OCI-LY3 (cell line): ENCODE measurements at regions not wholly inside any gene's neighbourhood (a gene's known extent, or its start where the extent isn't known, plus 50 kb on each side); places are given as distances from the start of the nearest gene placed in this dataset.

Source experiments
- H2AFZ ChIP-seq: fragments of 200-600, 300-600 bp; shearing (Covaris generic); 2 replicates; pipeline ENCODE4 v1.6.0; 2014; ENCODE audit warnings: antibody characterized with exemption, low read depth, low read length
- H3K27ac ChIP-seq: fragments of 200-600, 300-600 bp; sonication (generic); 2 replicates; pipeline ENCODE4 v1.5.1; 2014; ENCODE audit warnings: mild to moderate bottlenecking, low read length, moderate library complexity, mixed read lengths
- H3K27me3 ChIP-seq: fragments of 200-600, 300-600 bp; sonication (generic); 2 replicates; pipeline ENCODE4 v1.6.1; 2014; ENCODE audit warnings: low read depth, low read length, mixed read lengths
- H3K36me3 ChIP-seq: fragments of 200-600, 300-600 bp; sonication (generic); replicated peaks from 2 replicates; pipeline ENCODE3; 2014; ENCODE audit warnings: low read depth, low read length, mixed read lengths
- H3K4me1 ChIP-seq: fragments of 300-600, 200-600 bp; sonication (generic); 2 replicates; pipeline ENCODE4 v1.6.1; 2014; ENCODE audit warnings: low read length, mixed read lengths
- H3K4me2 ChIP-seq: fragments of 200-600, 300-600 bp; sonication (generic); 2 replicates; pipeline ENCODE4 v1.6.1; 2014; ENCODE audit warnings: low read length, mixed read lengths
- H3K4me3 ChIP-seq: fragments of 300-600, 200-600 bp; sonication (generic); 2 replicates; pipeline ENCODE4 v1.5.1; 2014; ENCODE audit warnings: antibody characterized with exemption, mild to moderate bottlenecking, low read length, moderate library complexity
- H3K79me2 ChIP-seq: fragments of 300-600, 200-600 bp; shearing (Covaris generic); 2 replicates; pipeline ENCODE4 v1.6.1; 2014; ENCODE audit warnings: mild to moderate bottlenecking, low read length, mixed read lengths
- H3K9ac ChIP-seq: fragments of 300-600, 200-600 bp; shearing (Covaris generic); 2 replicates; pipeline ENCODE4 v1.6.0; 2014; ENCODE audit warnings: mild to moderate bottlenecking, low read length, moderate library complexity
- H3K9me3 ChIP-seq: fragments of 200-600, 300-600 bp; shearing (Covaris generic); 2 replicates; pipeline ENCODE4 v1.6.1; 2014; ENCODE audit warnings: low read length, mixed read lengths; ENCODE audit not compliant: insufficient read depth
- H4K20me1 ChIP-seq: fragments of 200-600, 300-600 bp; sonication (generic); 2 replicates; pipeline ENCODE4 v1.6.1; 2016; ENCODE audit warnings: low read length, mixed read lengths; ENCODE audit not compliant: insufficient read depth
- CTCF ChIP-seq: fragments of 200-600, 300-600 bp; sonication (generic); IDR thresholded peaks from 2 replicates; pipeline ENCODE4 v1.5.1; 2014; ENCODE audit warnings: antibody characterized with exemption, low read length, low read depth
- EZH2phosphoT487 ChIP-seq: fragments of 200-600 bp; shearing (Covaris generic); IDR thresholded peaks from 2 replicates; pipeline ENCODE4 v1.6.1; 2018; ENCODE audit warnings: antibody characterized with exemption, mixed run types, low read depth

- Histone ChIP-seq H3K9me3 (no peaks in the 10 kb centered on the region), H4K20me1 (no peaks in the 10 kb centered on the region), H3K27ac (no peak overlapping the region), H3K79me2 (no peaks in the 10 kb centered on the region), H3K4me1 (no peaks in the 10 kb centered on the region), H3K4me3 (no peak overlapping the region), H3K36me3 (no peaks in the 10 kb centered on the region), H3K27me3 (no peaks in the 10 kb centered on the region), H2AFZ (no peak overlapping the region), H3K9ac (no peak overlapping the region), H3K4me2 (no peak overlapping the region)
- TF ChIP-seq CTCF: no peak
Measured at GRCh38 chr4:165738571-165738970, 134.5 kb upstream of the TLL1 start.

- Histone ChIP-seq H3K4me3 (no peak overlapping the region), H3K4me1 (no peaks in the 10 kb centered on the region), H3K79me2 (no peaks in the 10 kb centered on the region), H4K20me1 (no peaks in the 10 kb centered on the region), H3K36me3 (no peaks in the 10 kb centered on the region), H3K27ac (no peak overlapping the region), H3K4me2 (no peak overlapping the region), H3K9me3 (no peaks in the 10 kb centered on the region), H2AFZ (no peak overlapping the region), H3K27me3 (no peaks in the 10 kb centered on the region), H3K9ac (no peak overlapping the region)
- TF ChIP-seq CTCF: no peak
- TF ChIP-seq EZH2phosphoT487: no peak
Measured at GRCh38 chr4:165740911-165741310, 132.1 kb upstream of the TLL1 start.

- TF ChIP-seq CTCF: no peak
- TF ChIP-seq EZH2phosphoT487: no peak
- Histone ChIP-seq H3K27ac (no peak overlapping the region), H3K9ac (no peak overlapping the region), H3K4me1 (no peaks in the 10 kb centered on the region), H3K9me3 (no peaks in the 10 kb centered on the region), H3K4me2 (no peak overlapping the region), H4K20me1 (no peaks in the 10 kb centered on the region), H3K79me2 (no peaks in the 10 kb centered on the region), H2AFZ (no peak overlapping the region), H3K4me3 (no peak overlapping the region), H3K36me3 (no peaks in the 10 kb centered on the region), H3K27me3 (no peaks in the 10 kb centered on the region)
Measured at GRCh38 chr4:165743422-165743821, 129.6 kb upstream of the TLL1 start.

GRCh38 chr4:165744370-165744769 lies 128.7 kb upstream of the TLL1 start:
- Histone ChIP-seq H3K4me3 (no peak overlapping the region), H3K36me3 (no peaks in the 10 kb centered on the region), H3K9me3 (no peaks in the 10 kb centered on the region), H3K9ac (no peak overlapping the region), H3K4me1 (no peaks in the 10 kb centered on the region), H4K20me1 (no peaks in the 10 kb centered on the region), H3K27me3 (no peaks in the 10 kb centered on the region), H3K4me2 (no peak overlapping the region), H3K79me2 (no peaks in the 10 kb centered on the region), H3K27ac (no peak overlapping the region), H2AFZ (no peak overlapping the region)
- no peak for TF ChIP-seq CTCF
- no peak for TF ChIP-seq EZH2phosphoT487
